Activated CD8-positive, alpha-beta T cell treated with anti-CD3 and anti-CD28 coated beads for 36 hours (primary cell): ENCODE measurements at regions not wholly inside any gene's neighbourhood (a gene's known extent, or its start where the extent isn't known, plus 50 kb on each side); places are given as distances from the start of the nearest gene placed in this dataset.

Experiments
- ATAC-seq: fragments of 200-7000 bp; cut with Tn5 transposase; one replicate; pipeline ENCODE4 v1.10.0; 2021; ENCODE audit warnings: mild to moderate bottlenecking, moderate library complexity
- CTCF ChIA-PET: fragments of 350-600 bp; sonication (Branson Sonifier 250); formaldehyde crosslinking; loops from one replicate; lab custom pipeline; 2021; ENCODE audit warnings: antibody characterized with exemption; lab: Charles Lee
- POLR2A ChIA-PET: fragments of 350-600 bp; sonication (Branson Sonifier 250); formaldehyde crosslinking; loops from one replicate; lab custom pipeline; 2021; ENCODE audit warnings: antibody characterized with exemption; lab: Charles Lee
- DNase-seq: peaks from one replicate; pipeline ENCODE4 v3.0.0-alpha.2; 2020
- H3K27ac Mint-ChIP-seq: one replicate; pipeline ENCODE4 v1.8.0; 2021; ENCODE audit warnings: mild to moderate bottlenecking, mixed read lengths
- H3K27me3 Mint-ChIP-seq: one replicate; pipeline ENCODE4 v1.8.0; 2021; ENCODE audit warnings: mixed read lengths
- H3K36me3 Mint-ChIP-seq: one replicate; pipeline ENCODE4 v1.8.0; 2021; ENCODE audit warnings: low read depth, mixed read lengths
- H3K4me1 Mint-ChIP-seq: one replicate; pipeline ENCODE4 v1.8.0; 2021; ENCODE audit warnings: low read depth, mixed read lengths
- H3K4me3 Mint-ChIP-seq: one replicate; pipeline ENCODE4 v1.8.0; 2021; ENCODE audit warnings: mild to moderate bottlenecking, moderate library complexity, mixed read lengths
- H3K9me3 Mint-ChIP-seq: one replicate; pipeline ENCODE4 v1.8.0; 2021; ENCODE audit warnings: mixed read lengths
- intact Hi-C: fragments of 100-400 bp; cut with micrococcal nuclease; formaldehyde crosslinking; loops from one replicate; pipeline ENCODE4 v1.10.0; 2022
- TF ChIP-seq, protein P1 (sequence below): fragments of 200-600 bp; IDR thresholded peaks from one replicate; pipeline ENCODE4 v1.8.0; 2022; ENCODE audit warnings: antibody characterized with exemption, mild to moderate bottlenecking

- H3K27me3 Mint-ChIP-seq: peaks cover 12% of the 10 kb centered on the region
- H3K36me3 Mint-ChIP-seq: no peaks in the 10 kb centered on the region
- no peak overlapping the region for H3K27ac Mint-ChIP-seq
- ChIA-PET CTCF (no interaction called here), POLR2A (no interaction called here)
- intact Hi-C loops: no loop called here
- H3K4me3 Mint-ChIP-seq: no peak overlapping the region
- no peaks in the 10 kb centered on the region for H3K4me1 Mint-ChIP-seq
- ATAC-seq (no peak), DNase-seq (no peak)
- TF ChIP-seq, protein P1, sequence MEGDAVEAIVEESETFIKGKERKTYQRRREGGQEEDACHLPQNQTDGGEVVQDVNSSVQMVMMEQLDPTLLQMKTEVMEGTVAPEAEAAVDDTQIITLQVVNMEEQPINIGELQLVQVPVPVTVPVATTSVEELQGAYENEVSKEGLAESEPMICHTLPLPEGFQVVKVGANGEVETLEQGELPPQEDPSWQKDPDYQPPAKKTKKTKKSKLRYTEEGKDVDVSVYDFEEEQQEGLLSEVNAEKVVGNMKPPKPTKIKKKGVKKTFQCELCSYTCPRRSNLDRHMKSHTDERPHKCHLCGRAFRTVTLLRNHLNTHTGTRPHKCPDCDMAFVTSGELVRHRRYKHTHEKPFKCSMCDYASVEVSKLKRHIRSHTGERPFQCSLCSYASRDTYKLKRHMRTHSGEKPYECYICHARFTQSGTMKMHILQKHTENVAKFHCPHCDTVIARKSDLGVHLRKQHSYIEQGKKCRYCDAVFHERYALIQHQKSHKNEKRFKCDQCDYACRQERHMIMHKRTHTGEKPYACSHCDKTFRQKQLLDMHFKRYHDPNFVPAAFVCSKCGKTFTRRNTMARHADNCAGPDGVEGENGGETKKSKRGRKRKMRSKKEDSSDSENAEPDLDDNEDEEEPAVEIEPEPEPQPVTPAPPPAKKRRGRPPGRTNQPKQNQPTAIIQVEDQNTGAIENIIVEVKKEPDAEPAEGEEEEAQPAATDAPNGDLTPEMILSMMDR: no peak
- H3K9me3 Mint-ChIP-seq: peaks cover 6% of the 10 kb centered on the region
Observed at GRCh38 chr5:159743234-159743633, 173.0 kb upstream of the ADRA1B start.

DNA sequence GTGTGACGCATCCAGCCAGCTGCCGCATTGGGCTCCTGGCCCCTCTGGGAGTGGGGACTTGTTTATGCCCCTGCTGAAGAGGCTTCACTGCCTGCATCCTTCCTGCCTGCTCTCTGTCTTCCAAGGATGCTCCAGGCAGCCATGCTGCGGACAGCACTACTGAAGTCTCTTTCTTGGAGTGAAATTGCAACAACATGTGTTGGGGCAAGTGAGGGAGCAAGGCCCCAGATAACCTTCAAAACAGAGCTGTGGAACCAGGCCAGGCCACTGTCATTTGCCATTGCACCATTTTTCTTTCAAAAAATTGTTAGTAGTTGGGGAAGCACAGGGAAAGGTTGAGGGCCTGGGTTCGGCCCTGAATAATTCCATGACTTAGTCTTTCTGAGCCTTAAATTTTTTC is 169.6 kb upstream of the ADRA1B start:
- ChIA-PET CTCF (no interaction called here), POLR2A (interaction anchor here (0.6 kb wide), 1 partner anchor 299 kb away, joined by 6 read pairs; no protein-coding TSS in a partner anchor)
- TF ChIP-seq, protein P1: no peak
- H3K27me3 Mint-ChIP-seq: no peaks in the 10 kb centered on the region
- DNase-seq: no peak
- H3K4me3 Mint-ChIP-seq: no peak overlapping the region
- intact Hi-C loops: no loop called here
- no peaks in the 10 kb centered on the region for H3K36me3 Mint-ChIP-seq
- peaks cover 12% of the 10 kb centered on the region for H3K9me3 Mint-ChIP-seq
- ATAC-seq: no peak
- no peak overlapping the region for H3K27ac Mint-ChIP-seq
- H3K4me1 Mint-ChIP-seq: peaks cover 4% of the 10 kb centered on the region

- H3K4me3 Mint-ChIP-seq: no peak overlapping the region
- no peak overlapping the region for H3K27ac Mint-ChIP-seq
- ATAC-seq: no peak
- H3K9me3 Mint-ChIP-seq: peaks cover 11% of the 10 kb centered on the region
- TF ChIP-seq, protein P1: no peak
- H3K4me1 Mint-ChIP-seq: peaks cover 4% of the 10 kb centered on the region
- POLR2A ChIA-PET: interaction anchor here (0.6 kb wide), 1 partner anchor 1017 kb away, joined by 3 read pairs; no protein-coding TSS in a partner anchor
- no peak for DNase-seq
- H3K36me3 Mint-ChIP-seq: no peaks in the 10 kb centered on the region
- CTCF ChIA-PET: no interaction called here
- H3K27me3 Mint-ChIP-seq: no peaks in the 10 kb centered on the region
- intact Hi-C loops: no loop called here
Observed at GRCh38 chr5:159749146-159749545, 167.1 kb upstream of the ADRA1B start.

- H3K36me3 Mint-ChIP-seq: no peaks in the 10 kb centered on the region
- DNase-seq: no peak
- POLR2A ChIA-PET: no interaction called here
- no peaks in the 10 kb centered on the region for H3K27me3 Mint-ChIP-seq
- intact Hi-C loops: no loop called here
- H3K9me3 Mint-ChIP-seq: peaks cover 10% of the 10 kb centered on the region
- no peak for ATAC-seq
- TF ChIP-seq, protein P1: no peak
- CTCF ChIA-PET: no interaction called here
- H3K4me3 Mint-ChIP-seq: no peak overlapping the region
- H3K27ac Mint-ChIP-seq: no peak overlapping the region
- H3K4me1 Mint-ChIP-seq: peaks cover 4% of the 10 kb centered on the region
Observed at GRCh38 chr5:159750226-159750625, 166.1 kb upstream of the ADRA1B start.

DNA sequence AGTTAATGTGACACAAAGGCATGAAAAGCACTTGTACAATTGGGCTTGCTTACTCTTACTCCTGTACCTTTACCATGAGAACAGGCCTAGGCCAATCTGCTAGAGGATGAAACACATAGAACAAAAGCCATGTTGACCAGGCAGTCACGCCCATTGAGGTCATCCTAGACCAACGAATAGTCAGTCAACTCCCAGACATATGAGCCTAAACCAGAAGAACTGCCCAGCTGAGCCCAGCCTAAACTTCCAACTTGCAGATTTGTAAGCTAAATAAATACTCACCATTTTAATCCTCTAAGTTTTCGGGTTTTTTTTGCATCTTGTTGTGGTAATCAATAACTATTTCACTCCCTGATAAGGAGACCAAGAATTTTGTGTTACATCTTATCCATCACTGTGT is 164.8 kb upstream of the ADRA1B start:
- Mint-ChIP-seq H3K27me3 (no peaks in the 10 kb centered on the region), H3K36me3 (no peaks in the 10 kb centered on the region), H3K9me3 (peaks cover 10% of the 10 kb centered on the region), H3K4me1 (peaks cover 4% of the 10 kb centered on the region), H3K4me3 (no peak overlapping the region), H3K27ac (no peak overlapping the region)
- POLR2A ChIA-PET: no interaction called here
- TF ChIP-seq, protein P1: no peak
- intact Hi-C loops: no loop called here
- no peak for ATAC-seq
- DNase-seq: no peak
- CTCF ChIA-PET: no interaction called here
